ENCODE measurements at regions not wholly inside any gene's neighbourhood (a gene's known extent, or its start where the extent isn't known, plus 50 kb on each side); places are given as distances from the start of the nearest gene placed in this dataset.
"Not testable (repeated sequence)": the region's sequence is repeated elsewhere in the genome, so short reads cannot be mapped to it uniquely, and the experiment has no call there.

GRCh38 chr7:42677751-42678699 lies 233.8 kb downstream of the C7orf25 start:
- ATAC-seq = no peak
- DNase-seq (ENCODE audit: low spot score in 2 of 2) = no peak
- Mint-ChIP-seq H3K27ac (no peak overlapping the region), H3K36me3 (no peaks in the 10 kb centered on the region), H3K9me3 (peaks cover 2 to 5% of the 10 kb centered on the region in 2 donors)

- H3K36me3 Mint-ChIP-seq = no peaks in the 10 kb centered on the region
- DNase-seq (ENCODE audit: low spot score in 2 of 2) (no peak), ATAC-seq (no peak)
- no peak overlapping the region for H3K27ac Mint-ChIP-seq
- peaks cover under 1 to 2% of the 10 kb centered on the region in 2 donors for H3K9me3 Mint-ChIP-seq
Measured at GRCh38 chr7:42674541-42674940, 237.3 kb downstream of the C7orf25 start.

GRCh38 chr7:42673951-42674350 lies 237.9 kb downstream of the C7orf25 start:
- ATAC-seq = no peak
- H3K36me3 Mint-ChIP-seq = no peaks in the 10 kb centered on the region
- DNase-seq (ENCODE audit: low spot score in 2 of 2) = no peak
- peaks cover 0 to 2% of the 10 kb centered on the region in 2 donors for H3K9me3 Mint-ChIP-seq
- no peak overlapping the region for H3K27ac Mint-ChIP-seq

- no peak overlapping the region for H3K27ac Mint-ChIP-seq
- peaks cover 3 to 5% of the 10 kb centered on the region in 2 donors for H3K9me3 Mint-ChIP-seq
- ATAC-seq (no peak), DNase-seq (ENCODE audit: low spot score in 2 of 2) (no peak)
- H3K36me3 Mint-ChIP-seq = peaks cover 2 to 3% of the 10 kb centered on the region in 2 donors
Measured at GRCh38 chr7:42672339-42672999, 239.4 kb downstream of the C7orf25 start.

GRCh38 chr7:42671627-42672026 lies 240.2 kb downstream of the C7orf25 start:
- H3K9me3 Mint-ChIP-seq = peaks cover 11 to 12% of the 10 kb centered on the region in 2 donors
- peaks cover 11 to 12% of the 10 kb centered on the region in 2 donors for H3K36me3 Mint-ChIP-seq
- H3K27ac Mint-ChIP-seq = no peak overlapping the region
- ATAC-seq (peak in 1 of 2 donors; percentile 78), DNase-seq (ENCODE audit: low spot score in 2 of 2) (no peak)

GRCh38 chr7:42666994-42667393 lies 244.9 kb downstream of the C7orf25 start:
- H3K9me3 Mint-ChIP-seq = peaks cover 23 to 25% of the 10 kb centered on the region in 2 donors

GRCh38 chr7:42662862-42663261 lies 249.0 kb downstream of the C7orf25 start:
- ATAC-seq (no peak), DNase-seq (ENCODE audit: low spot score in 2 of 2) (no peak)
- Mint-ChIP-seq H3K27ac (no peak overlapping the region), H3K9me3 (peaks cover 23 to 25% of the 10 kb centered on the region in 2 donors), H3K36me3 (peaks cover 16 to 20% of the 10 kb centered on the region in 2 donors)

More at GRCh38 chr7:42666994-42667393, 244.9 kb downstream of the C7orf25 start:
- Mint-ChIP-seq H3K27ac (no peak overlapping the region), H3K36me3 (peaks cover 16 to 20% of the 10 kb centered on the region in 2 donors)
- ATAC-seq = no peak
- no peak for DNase-seq (ENCODE audit: low spot score in 2 of 2)

- no peak for DNase-seq (ENCODE audit: low spot score in 2 of 2)
- peaks cover 8 to 13% of the 10 kb centered on the region in 2 donors for H3K9me3 Mint-ChIP-seq
- H3K36me3 Mint-ChIP-seq = peaks cover 2 to 7% of the 10 kb centered on the region in 2 donors
- no peak overlapping the region for H3K27ac Mint-ChIP-seq
- ATAC-seq = no peak
Measured at GRCh38 chr7:42661312-42661711, 250.6 kb downstream of the C7orf25 start.

- ATAC-seq (no peak), DNase-seq (ENCODE audit: low spot score in 2 of 2) (no peak)
- Mint-ChIP-seq H3K27ac (no peak overlapping the region), H3K9me3 (peaks cover 12 to 13% of the 10 kb centered on the region in 2 donors), H3K36me3 (peaks cover 3 to 8% of the 10 kb centered on the region in 2 donors)
Measured at GRCh38 chr7:42650701-42651100, 261.2 kb downstream of the C7orf25 start.

- peaks cover 9% of the 10 kb centered on the region in 2 donors for H3K9me3 Mint-ChIP-seq
- DNase-seq (ENCODE audit: low spot score in 2 of 2) (no peak), ATAC-seq (no peak)
- no peak overlapping the region for H3K27ac Mint-ChIP-seq
- H3K36me3 Mint-ChIP-seq = peaks cover 0 to 6% of the 10 kb centered on the region in 2 donors
Measured at GRCh38 chr7:42650171-42650570, 261.7 kb downstream of the C7orf25 start.

GRCh38 chr7:42645906-42646305 lies 266.0 kb downstream of the C7orf25 start:
- Mint-ChIP-seq H3K9me3 (peaks cover 0 to 5% of the 10 kb centered on the region in 2 donors), H3K27ac (no peak overlapping the region), H3K36me3 (peaks cover 0 to 4% of the 10 kb centered on the region in 2 donors)
- ATAC-seq (no peak), DNase-seq (ENCODE audit: low spot score in 2 of 2) (no peak)

GRCh38 chr7:42642699-42643098 lies 269.2 kb downstream of the C7orf25 start:
- DNase-seq (ENCODE audit: low spot score in 2 of 2) (no peak), ATAC-seq (no peak)
- Mint-ChIP-seq H3K9me3 (peaks cover 0 to 5% of the 10 kb centered on the region in 2 donors), H3K27ac (no peak overlapping the region), H3K36me3 (peaks cover 0 to 4% of the 10 kb centered on the region in 2 donors)

- Mint-ChIP-seq H3K36me3 (peaks cover 0 to 4% of the 10 kb centered on the region in 2 donors), H3K9me3 (peaks cover 0 to 5% of the 10 kb centered on the region in 2 donors), H3K27ac (no peak overlapping the region)
- DNase-seq (ENCODE audit: low spot score in 2 of 2) (no peak), ATAC-seq (no peak)
Measured at GRCh38 chr7:42639930-42640329, 271.9 kb downstream of the C7orf25 start.

GRCh38 chr7:42636380-42636779 lies 275.5 kb downstream of the C7orf25 start:
- not testable (repeated sequence) for ATAC-seq; DNase-seq (ENCODE audit: low spot score in 2 of 2); H3K36me3 Mint-ChIP-seq; H3K27ac Mint-ChIP-seq; H3K9me3 Mint-ChIP-seq

- Mint-ChIP-seq H3K27ac (no peak overlapping the region), H3K9me3 (peaks cover 0 to 4% of the 10 kb centered on the region in 2 donors), H3K36me3 (no peaks in the 10 kb centered on the region)
- DNase-seq (ENCODE audit: low spot score in 2 of 2) = no peak
- no peak for ATAC-seq
Measured at GRCh38 chr7:42628054-42628453, 283.8 kb downstream of the C7orf25 start.

GRCh38 chr7:42627626-42628025 lies 284.2 kb downstream of the C7orf25 start:
- peaks cover 0 to 4% of the 10 kb centered on the region in 2 donors for H3K9me3 Mint-ChIP-seq
- H3K27ac Mint-ChIP-seq = no peak overlapping the region
- no peaks in the 10 kb centered on the region for H3K36me3 Mint-ChIP-seq
- DNase-seq (ENCODE audit: low spot score in 2 of 2) = no peak
- no peak for ATAC-seq

- Mint-ChIP-seq H3K36me3 (no peaks in the 10 kb centered on the region), H3K27ac (no peak overlapping the region), H3K9me3 (peaks cover 0 to 4% of the 10 kb centered on the region in 2 donors)
- ATAC-seq = no peak
- no peak for DNase-seq (ENCODE audit: low spot score in 2 of 2)
Measured at GRCh38 chr7:42627101-42627500, 284.8 kb downstream of the C7orf25 start.
